ENCODE measurements at regions not wholly inside any gene's neighbourhood (a gene's known extent, or its start where the extent isn't known, plus 50 kb on each side); places are given as distances from the start of the nearest gene placed in this dataset.

- Histone ChIP-seq H3K9me3 (ENCODE audit: low read length) (no peaks in the 10 kb centered on the region), H3K4me3 (replicated peaks in 1 of 3; ENCODE audit: insufficient read depth in 1 of 3, low read depth in 2 of 3, low read length in 3 of 3) (no peak overlapping the region), H3K79me2 (ENCODE audit: insufficient read depth, low read length) (no peaks in the 10 kb centered on the region), H3K4me1 (ENCODE audit: insufficient read depth, low read length) (no peaks in the 10 kb centered on the region), H4K20me1 (ENCODE audit: insufficient read depth, low read length) (no peaks in the 10 kb centered on the region), H3K36me3 (replicated peaks in 1 of 2; ENCODE audit: control insufficient read depth in 1 of 2, insufficient read depth in 2 of 2, low read length in 2 of 2) (no peaks in the 10 kb centered on the region), H3K9ac (ENCODE audit: insufficient read depth, low read depth, low read length) (no peak overlapping the region), H3K4me2 (ENCODE audit: low read depth, low read length) (no peak overlapping the region), H3K27ac (ENCODE audit: extremely low read length, insufficient read depth, low read length) (no peak overlapping the region), H3K27me3 (ENCODE audit: control insufficient read depth in 1 of 2, insufficient read depth in 2 of 2, low read length in 2 of 2) (no peaks in the 10 kb centered on the region), H2AFZ (ENCODE audit: low read length) (no peak overlapping the region)
- DNase-seq (ENCODE audit: low spot score) = no peak
- intact Hi-C loops (cut with micrococcal nuclease; ENCODE audit: unreplicated experiment) (no loop called here), in situ Hi-C loops (cut with HindIII; ENCODE audit: extremely low pct_ligation_motif_present, low pct_unique_long_range_greater_than_20kb) (no loop called here)
- ChIA-PET POLR2A (no interaction called here), CTCF (ENCODE audit: low intra/inter-chr PET ratio, low total read pairs) (no interaction called here)
- FAIRE-seq = no peak
- no peak for ATAC-seq
- 3% methylated on average over 1 of the region's 1 CpG for WGBS (ENCODE audit: low lambda C conversion rate)
- BruUV-seq (replicated peaks) = no TSS peak
- no peak for TF ChIP-seq ERF (CRISPR knock-in tag; IDR thresholded peaks at IDR 0.05)
- TF ChIP-seq TBL1XR1 (IDR thresholded peaks at IDR 0.05; ENCODE audit: borderline replicate concordance, low read length, partially characterized antibody) = no peak
- TF ChIP-seq ELK4 (CRISPR knock-in tag; IDR thresholded peaks at IDR 0.05; ENCODE audit: borderline replicate concordance) = no peak
- no peak for TF ChIP-seq TCF12 (IDR thresholded peaks at IDR 0.05)
- no peak for TF ChIP-seq TCF12 (CRISPR knock-in tag; IDR thresholded peaks at IDR 0.05)
- no peak for TF ChIP-seq KLF15 (CRISPR knock-in tag; IDR thresholded peaks at IDR 0.05; ENCODE audit: borderline replicate concordance)
- TF ChIP-seq PCBP2 (optimal IDR thresholded peaks at IDR 0.05; ENCODE audit: low read depth, low read length, poor library complexity, severe bottlenecking) = no peak
- TF ChIP-seq ZNF775 (CRISPR knock-in tag; IDR thresholded peaks at IDR 0.05; ENCODE audit: borderline replicate concordance) = no peak
- TF ChIP-seq ZBTB4 (CRISPR knock-in tag; IDR thresholded peaks at IDR 0.05; ENCODE audit: borderline replicate concordance) = no peak
- TF ChIP-seq JDP2 (CRISPR knock-in tag; IDR thresholded peaks at IDR 0.05; ENCODE audit: borderline replicate concordance) = no peak
- TF ChIP-seq POLR2AphosphoS2 (IDR thresholded peaks at IDR 0.05; ENCODE audit: low read depth, low read length) = no peak
- TF ChIP-seq TARDBP (CRISPR knock-in tag; IDR thresholded peaks at IDR 0.05) = no peak
- no peak for TF ChIP-seq ZNF142 (CRISPR knock-in tag; IDR thresholded peaks at IDR 0.05)
- no peak for TF ChIP-seq ZSCAN22 (CRISPR knock-in tag; IDR thresholded peaks at IDR 0.05)
- no peak for TF ChIP-seq ZNF333 (CRISPR knock-in tag; IDR thresholded peaks at IDR 0.05; ENCODE audit: borderline replicate concordance)
- no peak for TF ChIP-seq ESRRA (CRISPR knock-in tag; IDR thresholded peaks at IDR 0.05; ENCODE audit: low read depth)
- TF ChIP-seq DMAP1 (CRISPR knock-in tag; IDR thresholded peaks at IDR 0.05) = no peak
Measured at GRCh38 chr6:74676906-74677305, 528.9 kb downstream of the COL12A1 start.

All from HepG2 (cell line).